K562 (cell line): ENCODE measurements at regions not wholly inside any gene's neighbourhood (a gene's known extent, or its start where the extent isn't known, plus 50 kb on each side); places are given as distances from the start of the nearest gene placed in this dataset.

Experiments
- CEBPG ChIP-seq, 3 experiments: fragments of 200-800 bp in 1 of 3; sonication (Bioruptor generic) in 1 of 3; sonication (generic) in 1 of 3; formaldehyde crosslinking in 1 of 3; IDR thresholded peaks in 2 of 3; conservative IDR thresholded peaks in 1 of 3; 2 replicates each; pipeline versions ENCODE4 v1.6.1 to v1.8.0; 2016 to 2022; ENCODE audit warnings: missing compliant biosample characterization in 2 of 3, missing genetic modification characterization in 2 of 3, mild to moderate bottlenecking in 1 of 3, missing genetic modification reagents in 1 of 3
- KLF16 ChIP-seq: IDR thresholded peaks from 2 replicates; pipeline ENCODE4 v1.6.1; 2016; ENCODE audit warnings: antibody characterized with exemption
- LEF1 ChIP-seq: fragments of 450-650 bp; IDR thresholded peaks from 2 replicates; pipeline ENCODE4 v1.6.1; 2016; ENCODE audit warnings: mild to moderate bottlenecking
- POLR2B ChIP-seq: fragments of 450-650 bp; IDR thresholded peaks from 2 replicates; pipeline ENCODE4 v1.6.1; 2018; ENCODE audit warnings: low read depth; ENCODE audit not compliant: partially characterized antibody
- SMC3 ChIP-seq: conservative IDR thresholded peaks from 2 replicates; pipeline ENCODE4 v1.6.1; 2011; ENCODE audit warnings: low read depth, low read length, improper control_type of control experiment; ENCODE audit not compliant: insufficient read depth
- VEZF1 ChIP-seq: fragments of 200-800 bp; sonication (Bioruptor generic); IDR thresholded peaks from 2 replicates; pipeline ENCODE4 v1.6.1; 2017; ENCODE audit warnings: missing genetic modification characterization, missing compliant biosample characterization
- ZNF175 ChIP-seq: fragments of 200-800 bp; sonication (Bioruptor generic); IDR thresholded peaks from 2 replicates; pipeline ENCODE4 v1.6.1; 2016; ENCODE audit warnings: low read depth, mild to moderate bottlenecking, missing genetic modification characterization, missing compliant biosample characterization
- TF ChIP-seq, protein P1 (sequence below): sonication (generic); formaldehyde crosslinking; IDR thresholded peaks from 2 replicates; pipeline ENCODE4 v1.8.1; 2023; ENCODE audit warnings: mild to moderate bottlenecking, missing genetic modification reagents
- TF ChIP-seq, protein P2 (sequence below), 3 experiments: IDR thresholded peaks in 2 of 3; conservative IDR thresholded peaks in 1 of 3; 2 replicates each; pipeline ENCODE4 v1.5.1; 2011 to 2012; ENCODE audit warnings: low read length in 3 of 3, mild to moderate bottlenecking in 3 of 3, control low read depth in 2 of 3, improper control_type of control experiment in 1 of 3, inconsistent platforms in 1 of 3, low read depth in 1 of 3, mixed read lengths in 1 of 3, moderate library complexity in 1 of 3; ENCODE audit not compliant: insufficient read depth in 2 of 3
- TF ChIP-seq, protein P3 (sequence below): fragments of 450-650 bp; IDR thresholded peaks from 2 replicates; pipeline ENCODE4 v1.6.1; 2017; ENCODE audit warnings: mild to moderate bottlenecking, moderate library complexity

DNA sequence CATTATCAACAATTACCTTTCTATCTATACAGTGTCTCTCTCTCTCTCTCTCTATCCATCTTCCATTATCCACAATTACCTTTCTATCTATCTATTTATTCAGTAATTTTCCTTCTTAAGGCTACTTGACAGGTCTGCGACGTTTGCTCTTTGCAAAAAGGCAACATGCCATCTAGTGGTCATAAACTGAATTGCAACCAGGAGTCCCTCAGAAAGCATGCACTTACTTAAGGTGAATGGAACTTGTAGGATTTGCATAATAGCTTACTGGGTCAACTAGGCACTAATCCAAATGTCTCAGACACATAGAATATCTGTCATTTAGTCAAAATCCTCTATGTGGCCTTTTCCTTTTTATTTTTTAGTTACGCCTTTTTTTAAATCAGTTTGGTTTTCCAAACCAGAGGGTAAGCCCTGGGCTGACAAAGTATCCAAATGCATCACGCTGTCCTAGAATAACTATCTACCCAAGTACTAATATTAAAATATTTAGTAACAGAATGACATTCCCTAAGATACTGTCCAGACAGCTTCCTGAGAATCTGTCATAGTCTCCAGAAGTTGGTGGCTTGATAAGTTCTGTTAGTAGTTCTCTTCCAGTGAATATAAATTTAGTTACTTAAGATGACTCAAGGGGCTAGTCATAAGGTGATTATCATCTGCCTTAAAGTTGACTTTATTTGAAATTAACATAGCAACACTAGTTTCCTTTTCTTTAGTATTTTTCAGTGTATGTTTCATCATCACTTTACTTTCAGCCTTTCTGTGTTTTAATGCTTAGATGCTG lies 208.3 kb downstream of the PPP1R3A start (continued):
- TF ChIP-seq VEZF1 (no peak), CEBPG (CRISPR knock-in tag; IDR thresholded peaks at IDR 0.05) (no peak), CEBPG (tag; conservative IDR thresholded peaks at IDR 0.05 in 1 of 2, IDR thresholded peaks at IDR 0.05 in 1 of 2) (0 out of 4 replicates have a peak, but pooled peaks of 1 of the 2 experiments have one; percentile 11), ZNF175 (CRISPR knock-in tag) (no peak), LEF1 (no peak), POLR2B (no peak), SMC3 (peak; percentile 60), KLF16 (0 out of 2 replicates have a peak, but pooled peaks have one; percentile 41)
- TF ChIP-seq, protein P1, sequence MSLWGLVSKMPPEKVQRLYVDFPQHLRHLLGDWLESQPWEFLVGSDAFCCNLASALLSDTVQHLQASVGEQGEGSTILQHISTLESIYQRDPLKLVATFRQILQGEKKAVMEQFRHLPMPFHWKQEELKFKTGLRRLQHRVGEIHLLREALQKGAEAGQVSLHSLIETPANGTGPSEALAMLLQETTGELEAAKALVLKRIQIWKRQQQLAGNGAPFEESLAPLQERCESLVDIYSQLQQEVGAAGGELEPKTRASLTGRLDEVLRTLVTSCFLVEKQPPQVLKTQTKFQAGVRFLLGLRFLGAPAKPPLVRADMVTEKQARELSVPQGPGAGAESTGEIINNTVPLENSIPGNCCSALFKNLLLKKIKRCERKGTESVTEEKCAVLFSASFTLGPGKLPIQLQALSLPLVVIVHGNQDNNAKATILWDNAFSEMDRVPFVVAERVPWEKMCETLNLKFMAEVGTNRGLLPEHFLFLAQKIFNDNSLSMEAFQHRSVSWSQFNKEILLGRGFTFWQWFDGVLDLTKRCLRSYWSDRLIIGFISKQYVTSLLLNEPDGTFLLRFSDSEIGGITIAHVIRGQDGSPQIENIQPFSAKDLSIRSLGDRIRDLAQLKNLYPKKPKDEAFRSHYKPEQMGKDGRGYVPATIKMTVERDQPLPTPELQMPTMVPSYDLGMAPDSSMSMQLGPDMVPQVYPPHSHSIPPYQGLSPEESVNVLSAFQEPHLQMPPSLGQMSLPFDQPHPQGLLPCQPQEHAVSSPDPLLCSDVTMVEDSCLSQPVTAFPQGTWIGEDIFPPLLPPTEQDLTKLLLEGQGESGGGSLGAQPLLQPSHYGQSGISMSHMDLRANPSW = no peak
- TF ChIP-seq, protein P2, sequence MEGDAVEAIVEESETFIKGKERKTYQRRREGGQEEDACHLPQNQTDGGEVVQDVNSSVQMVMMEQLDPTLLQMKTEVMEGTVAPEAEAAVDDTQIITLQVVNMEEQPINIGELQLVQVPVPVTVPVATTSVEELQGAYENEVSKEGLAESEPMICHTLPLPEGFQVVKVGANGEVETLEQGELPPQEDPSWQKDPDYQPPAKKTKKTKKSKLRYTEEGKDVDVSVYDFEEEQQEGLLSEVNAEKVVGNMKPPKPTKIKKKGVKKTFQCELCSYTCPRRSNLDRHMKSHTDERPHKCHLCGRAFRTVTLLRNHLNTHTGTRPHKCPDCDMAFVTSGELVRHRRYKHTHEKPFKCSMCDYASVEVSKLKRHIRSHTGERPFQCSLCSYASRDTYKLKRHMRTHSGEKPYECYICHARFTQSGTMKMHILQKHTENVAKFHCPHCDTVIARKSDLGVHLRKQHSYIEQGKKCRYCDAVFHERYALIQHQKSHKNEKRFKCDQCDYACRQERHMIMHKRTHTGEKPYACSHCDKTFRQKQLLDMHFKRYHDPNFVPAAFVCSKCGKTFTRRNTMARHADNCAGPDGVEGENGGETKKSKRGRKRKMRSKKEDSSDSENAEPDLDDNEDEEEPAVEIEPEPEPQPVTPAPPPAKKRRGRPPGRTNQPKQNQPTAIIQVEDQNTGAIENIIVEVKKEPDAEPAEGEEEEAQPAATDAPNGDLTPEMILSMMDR (IDR thresholded peaks at IDR 0.05 in 2 of 3, conservative IDR thresholded peaks at IDR 0.05 in 1 of 3; ENCODE audit: insufficient read depth in 2 of 3, low read depth in 1 of 3, low read length in 3 of 3) = peak; percentile 70 to 92 (median 88)
- TF ChIP-seq, protein P3, sequence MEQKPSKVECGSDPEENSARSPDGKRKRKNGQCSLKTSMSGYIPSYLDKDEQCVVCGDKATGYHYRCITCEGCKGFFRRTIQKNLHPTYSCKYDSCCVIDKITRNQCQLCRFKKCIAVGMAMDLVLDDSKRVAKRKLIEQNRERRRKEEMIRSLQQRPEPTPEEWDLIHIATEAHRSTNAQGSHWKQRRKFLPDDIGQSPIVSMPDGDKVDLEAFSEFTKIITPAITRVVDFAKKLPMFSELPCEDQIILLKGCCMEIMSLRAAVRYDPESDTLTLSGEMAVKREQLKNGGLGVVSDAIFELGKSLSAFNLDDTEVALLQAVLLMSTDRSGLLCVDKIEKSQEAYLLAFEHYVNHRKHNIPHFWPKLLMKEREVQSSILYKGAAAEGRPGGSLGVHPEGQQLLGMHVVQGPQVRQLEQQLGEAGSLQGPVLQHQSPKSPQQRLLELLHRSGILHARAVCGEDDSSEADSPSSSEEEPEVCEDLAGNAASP = no peak
- TF ChIP-seq, all 486 proteins: peak for 8
